SK-N-SH (cell line): ENCODE measurements at regions not wholly inside any gene's neighbourhood (a gene's known extent, or its start where the extent isn't known, plus 50 kb on each side); places are given as distances from the start of the nearest gene placed in this dataset.

Experiments used
- CTCF ChIA-PET: fragments of 300-600, 350-600 bp; formaldehyde crosslinking; extraction: SDS; loops from one replicate; lab custom pipeline; 2021; lab: Yijun Ruan, JAX
- POLR2A ChIA-PET: fragments of 350-600 bp; sonication (Branson Sonifier 250); formaldehyde crosslinking; extraction: SDS; loops from one replicate; lab custom pipeline; 2020; ENCODE audit warnings: antibody characterized with exemption, inconsistent platforms; lab: Yijun Ruan, JAX
- DNase-seq: peaks from one replicate; pipeline ENCODE4 v3.0.0; 2012
- H2AFZ ChIP-seq: fragments of 200-600 bp; sonication (generic); 2 replicates; pipeline ENCODE4 v1.8.1; 2016; ENCODE audit warnings: antibody characterized with exemption, mild to moderate bottlenecking, low read depth
- H3F3A ChIP-seq: fragments of 200-600 bp; sonication (generic); replicated peaks from 2 replicates; pipeline ENCODE3; 2016; ENCODE audit warnings: antibody characterized with exemption, mild to moderate bottlenecking; ENCODE audit not compliant: insufficient read depth
- H3K27ac ChIP-seq, 2 experiments: fragments of 200-500 bp in 1 of 2; fragments of 200-600 bp in 1 of 2; sonication (Bioruptor generic) in 1 of 2; sonication (generic), shearing (Covaris generic) in 1 of 2; 2 replicates each; pipeline versions ENCODE4 v1.5.1 to v1.6.1; 2014 to 2016; ENCODE audit warnings: low read depth in 2 of 2, inconsistent platforms in 1 of 2, low read length in 1 of 2, mild to moderate bottlenecking in 1 of 2, mixed read lengths in 1 of 2
- H3K27me3 ChIP-seq: fragments of 200-600 bp; sonication (generic), shearing (Covaris generic); 2 replicates; pipeline ENCODE4 v1.6.1; 2016; ENCODE audit warnings: mixed run types; ENCODE audit not compliant: insufficient read depth
- H3K36me3 ChIP-seq, 2 experiments: fragments of 200-500 bp in 1 of 2; fragments of 200-600 bp in 1 of 2; sonication (Bioruptor generic) in 1 of 2; sonication (generic) in 1 of 2; replicated peaks in 1 of 2; 2 replicates each; pipeline versions ENCODE3 to v1.5.1; 2014 to 2016; ENCODE audit warnings: low read length in 1 of 2, mild to moderate bottlenecking in 1 of 2; ENCODE audit not compliant: insufficient read depth in 2 of 2, control insufficient read depth in 1 of 2
- H3K4me1 ChIP-seq, 2 experiments: fragments of 200-500 bp in 1 of 2; fragments of 200-600 bp in 1 of 2; sonication (Bioruptor generic) in 1 of 2; sonication (generic), shearing (Covaris generic) in 1 of 2; 2 replicates each; pipeline versions ENCODE4 v1.5.1 to v1.6.1; 2014 to 2016; ENCODE audit warnings: low read depth in 1 of 2, low read length in 1 of 2, mixed run types in 1 of 2; ENCODE audit not compliant: insufficient read depth in 2 of 2, control insufficient read depth in 1 of 2
- H3K4me2 ChIP-seq: fragments of 200-600 bp; sonication (generic), shearing (Covaris generic); 2 replicates; pipeline ENCODE4 v1.6.1; 2017; ENCODE audit warnings: mixed run types
- H3K4me3 ChIP-seq, 2 experiments: fragments of 200-500 bp in 1 of 2; fragments of 200-600 bp in 1 of 2; sonication (Bioruptor generic) in 1 of 2; sonication (generic), shearing (Covaris generic) in 1 of 2; 2 replicates each; pipeline versions ENCODE4 v1.5.1 to v1.8.1; 2014 to 2016; ENCODE audit warnings: low read depth in 2 of 2, inconsistent platforms in 1 of 2, low read length in 1 of 2, mild to moderate bottlenecking in 1 of 2, mixed read lengths in 1 of 2, moderate library complexity in 1 of 2
- H3K79me2 ChIP-seq: fragments of 200-600 bp; sonication (generic); 2 replicates; pipeline ENCODE4 v1.8.1; 2017; ENCODE audit warnings: mild to moderate bottlenecking; ENCODE audit not compliant: insufficient read depth
- H3K9ac ChIP-seq: fragments of 200-600 bp; sonication (generic); 2 replicates; pipeline ENCODE4 v1.6.1; 2017; ENCODE audit warnings: mixed run types
- H3K9me2 ChIP-seq: fragments of 200-600 bp; sonication (generic); 2 replicates; pipeline ENCODE4 v1.6.1; 2017; ENCODE audit warnings: mixed run types
- H3K9me3 ChIP-seq: fragments of 200-600 bp; sonication (generic); 2 replicates; pipeline ENCODE4 v1.6.1; 2017; ENCODE audit warnings: mixed run types, mild to moderate bottlenecking, moderate library complexity
- H4K20me1 ChIP-seq: fragments of 200-600 bp; sonication (generic); 2 replicates; pipeline ENCODE4 v1.6.1; 2017; ENCODE audit warnings: mild to moderate bottlenecking, mixed run types; ENCODE audit not compliant: insufficient read depth
- EP300 ChIP-seq, 2 experiments: IDR thresholded peaks; 2 replicates each; pipeline versions ENCODE4 v1.4.0 to v1.6.1; 2012; ENCODE audit warnings: borderline replicate concordance in 1 of 2, low read depth in 1 of 2, low read length in 1 of 2
- EZH2phosphoT487 ChIP-seq: fragments of 200-600 bp; sonication (generic); IDR thresholded peaks from 2 replicates; pipeline ENCODE4 v1.6.1; 2017; ENCODE audit warnings: low read depth, mixed run types, mild to moderate bottlenecking, antibody characterized with exemption, moderate library complexity, borderline replicate concordance
- FOSL2 ChIP-seq: IDR thresholded peaks from 2 replicates; pipeline ENCODE4 v1.4.0; 2012; ENCODE audit warnings: low read depth, mild to moderate bottlenecking, moderate library complexity, borderline replicate concordance
- FOXM1 ChIP-seq: IDR thresholded peaks from 2 replicates; pipeline ENCODE4 v1.4.0; 2012; ENCODE audit warnings: low read depth, mild to moderate bottlenecking
- MAX ChIP-seq: IDR thresholded peaks from 2 replicates; pipeline ENCODE4 v1.4.0; 2012; ENCODE audit warnings: low read depth
- POLR2AphosphoS5 ChIP-seq: IDR thresholded peaks from 2 replicates; pipeline ENCODE4 v1.6.1; 2012; ENCODE audit warnings: low read depth, low read length
- RCOR1 ChIP-seq: fragments of 150-350 bp; IDR thresholded peaks from 2 replicates; pipeline ENCODE4 v1.6.1; 2017; ENCODE audit warnings: antibody characterized with exemption, low read length
- RXRA ChIP-seq: IDR thresholded peaks from 2 replicates; pipeline ENCODE4 v1.4.0; 2012; ENCODE audit warnings: low read depth, mild to moderate bottlenecking, borderline replicate concordance
- SIN3A ChIP-seq: IDR thresholded peaks from 2 replicates; pipeline ENCODE4 v1.6.1; 2012; ENCODE audit warnings: low read depth, mild to moderate bottlenecking, low read length, moderate library complexity, borderline replicate concordance
- SMC3 ChIP-seq: IDR thresholded peaks from 2 replicates; pipeline ENCODE4 v1.6.1; 2012; ENCODE audit warnings: low read depth, low read length, improper control_type of control experiment
- TCF12 ChIP-seq: IDR thresholded peaks from 2 replicates; pipeline ENCODE4 v1.4.0; 2012
- YY1 ChIP-seq: IDR thresholded peaks from 2 replicates; pipeline ENCODE4 v1.4.0; 2012; ENCODE audit warnings: low read depth, mild to moderate bottlenecking
- ZBTB33 ChIP-seq: IDR thresholded peaks from 2 replicates; pipeline ENCODE4 v1.4.0; 2012; ENCODE audit warnings: low read depth, borderline replicate concordance
- TF ChIP-seq, protein P1 (sequence below): IDR thresholded peaks from 2 replicates; pipeline ENCODE4 v1.4.0; 2012; ENCODE audit warnings: low read depth, borderline replicate concordance
- TF ChIP-seq, protein P2 (sequence below): IDR thresholded peaks from 2 replicates; pipeline ENCODE4; 2012

GRCh38 chr2:176692533-176692932 lies 423.3 kb downstream of the MTX2 start (continued):
- TF ChIP-seq FOSL2, result no peak

DNA sequence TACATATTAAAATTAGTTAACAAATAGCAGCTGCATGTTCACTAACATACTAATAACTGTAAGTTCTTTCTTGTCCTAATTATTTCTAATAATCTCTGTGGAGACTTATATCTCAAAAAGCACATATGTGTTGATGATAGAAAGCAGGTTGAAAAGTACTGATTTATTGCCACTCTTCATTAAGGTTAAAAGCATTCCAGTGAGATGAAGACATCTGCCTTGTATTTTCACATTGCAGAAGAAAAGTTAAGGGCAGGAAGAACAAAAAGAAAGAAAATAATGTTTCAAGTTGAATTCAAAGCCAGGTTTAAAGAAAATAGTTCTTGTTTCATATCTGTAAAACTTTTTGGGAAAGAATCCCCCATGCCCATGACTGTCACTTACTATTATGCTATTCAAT lies 429.9 kb downstream of the MTX2 start:
- Histone ChIP-seq H3K36me3 (no peaks in the 10 kb centered on the region), H3K4me2 (no peak overlapping the region), H4K20me1 (no peaks in the 10 kb centered on the region), H3K9me2 (no peaks in the 10 kb centered on the region; the same call in 1 of the 2 replicates), H3K4me1 (peaks cover 0 to 17% of the 10 kb centered on the region in 2 experiments; a peak in 2 of 4 replicates), H3K27me3 (no peaks in the 10 kb centered on the region), H3K27ac (peak overlapping the region in 1 of 2 experiments; percentile 81; a peak in 1 of 4 replicates), H3K9me3 (no peaks in the 10 kb centered on the region), H3K4me3 (no peak overlapping the region), H3K9ac (no peak overlapping the region), H3F3A (no peaks in the 10 kb centered on the region), H2AFZ (no peak overlapping the region), H3K79me2 (no peaks in the 10 kb centered on the region)
- POLR2A ChIA-PET, result no interaction called here
- DNase-seq, result no peak
- TF ChIP-seq EZH2phosphoT487 (no peak), RXRA (no peak), RCOR1 (no peak), MAX (no peak), EP300 (IDR thresholded peaks at IDR 0.05; ENCODE audit: borderline replicate concordance in 1 of 2, low read depth in 1 of 2, low read length in 1 of 2) (no peak), FOXM1 (no peak), SIN3A (no peak), YY1 (no peak), TCF12 (peak; percentile 40; the same call in 1 of the 2 replicates), SMC3 (no peak), POLR2AphosphoS5 (no peak), ZBTB33 (no peak)
- TF ChIP-seq, protein P1, sequence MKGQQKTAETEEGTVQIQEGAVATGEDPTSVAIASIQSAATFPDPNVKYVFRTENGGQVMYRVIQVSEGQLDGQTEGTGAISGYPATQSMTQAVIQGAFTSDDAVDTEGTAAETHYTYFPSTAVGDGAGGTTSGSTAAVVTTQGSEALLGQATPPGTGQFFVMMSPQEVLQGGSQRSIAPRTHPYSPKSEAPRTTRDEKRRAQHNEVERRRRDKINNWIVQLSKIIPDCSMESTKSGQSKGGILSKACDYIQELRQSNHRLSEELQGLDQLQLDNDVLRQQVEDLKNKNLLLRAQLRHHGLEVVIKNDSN, result no peak
- TF ChIP-seq, protein P2, sequence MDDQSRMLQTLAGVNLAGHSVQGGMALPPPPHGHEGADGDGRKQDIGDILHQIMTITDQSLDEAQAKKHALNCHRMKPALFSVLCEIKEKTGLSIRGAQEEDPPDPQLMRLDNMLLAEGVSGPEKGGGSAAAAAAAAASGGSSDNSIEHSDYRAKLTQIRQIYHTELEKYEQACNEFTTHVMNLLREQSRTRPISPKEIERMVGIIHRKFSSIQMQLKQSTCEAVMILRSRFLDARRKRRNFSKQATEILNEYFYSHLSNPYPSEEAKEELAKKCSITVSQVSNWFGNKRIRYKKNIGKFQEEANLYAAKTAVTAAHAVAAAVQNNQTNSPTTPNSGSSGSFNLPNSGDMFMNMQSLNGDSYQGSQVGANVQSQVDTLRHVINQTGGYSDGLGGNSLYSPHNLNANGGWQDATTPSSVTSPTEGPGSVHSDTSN, result peak; percentile 42
- CTCF ChIA-PET, result interaction anchor here (1.0 kb wide), 1 partner anchor 572 kb away, joined by 3 read pairs; no protein-coding TSS in a partner anchor
